Activated naive CD8-positive, alpha-beta T cell treated with anti-CD3 and anti-CD28 coated beads, Interleukin-2, amount 50 U/mL, for 24 hours (primary cell): ENCODE measurements at regions not wholly inside any gene's neighbourhood (a gene's known extent, or its start where the extent isn't known, plus 50 kb on each side); places are given as distances from the start of the nearest gene placed in this dataset.
"Not testable (repeated sequence)": the region's sequence is repeated elsewhere in the genome, so short reads cannot be mapped to it uniquely, and the experiment has no call there.

ENCODE experiments used
- ATAC-seq: fragments of 150-1000 bp; cut with Tn5 transposase; one replicate; pipeline ENCODE4 v1.10.0; 2021
- DNase-seq: peaks from one replicate; pipeline ENCODE4 v3.0.0; 2021
- H3K27ac Mint-ChIP-seq: one replicate; pipeline ENCODE4 v1.8.0; 2021; ENCODE audit warnings: mild to moderate bottlenecking, mixed read lengths
- H3K27me3 Mint-ChIP-seq: one replicate; pipeline ENCODE4 v1.8.0; 2021; ENCODE audit warnings: mixed read lengths
- H3K36me3 Mint-ChIP-seq: one replicate; pipeline ENCODE4 v1.8.0; 2021; ENCODE audit warnings: low read depth, mixed read lengths
- H3K4me1 Mint-ChIP-seq: one replicate; pipeline ENCODE4 v1.8.0; 2021; ENCODE audit warnings: mixed read lengths
- H3K4me3 Mint-ChIP-seq: one replicate; pipeline ENCODE4 v1.8.0; 2021; ENCODE audit warnings: mild to moderate bottlenecking, moderate library complexity, mixed read lengths
- H3K9me3 Mint-ChIP-seq: one replicate; pipeline ENCODE4 v1.8.0; 2021; ENCODE audit warnings: mixed read lengths

GRCh38 chr12:33248364-33248763 lies 191.3 kb downstream of the SYT10 start:
- Mint-ChIP-seq H3K4me1 (no peaks in the 10 kb centered on the region), H3K27me3 (no peaks in the 10 kb centered on the region), H3K27ac (no peak overlapping the region), H3K9me3 (peaks cover 5% of the 10 kb centered on the region), H3K4me3 (no peak overlapping the region), H3K36me3 (no peaks in the 10 kb centered on the region)
- DNase-seq (no peak), ATAC-seq (no peak)

GRCh38 chr12:33247625-33248024 lies 192.0 kb downstream of the SYT10 start:
- H3K4me3 Mint-ChIP-seq, result no peak overlapping the region
- no peaks in the 10 kb centered on the region for H3K4me1 Mint-ChIP-seq
- no peak overlapping the region for H3K27ac Mint-ChIP-seq
- H3K27me3 Mint-ChIP-seq, result no peaks in the 10 kb centered on the region
- H3K36me3 Mint-ChIP-seq, result no peaks in the 10 kb centered on the region
- ATAC-seq (no peak), DNase-seq (no peak)
- peaks cover 5% of the 10 kb centered on the region for H3K9me3 Mint-ChIP-seq

GRCh38 chr12:33245434-33245833 lies 194.2 kb downstream of the SYT10 start:
- H3K9me3 Mint-ChIP-seq, result peaks cover 5% of the 10 kb centered on the region
- no peaks in the 10 kb centered on the region for H3K4me1 Mint-ChIP-seq
- no peaks in the 10 kb centered on the region for H3K27me3 Mint-ChIP-seq
- H3K4me3 Mint-ChIP-seq, result no peak overlapping the region
- no peak overlapping the region for H3K27ac Mint-ChIP-seq
- H3K36me3 Mint-ChIP-seq, result no peaks in the 10 kb centered on the region
- ATAC-seq, result no peak
- no peak for DNase-seq

GRCh38 chr12:33226671-33227070 lies 212.9 kb downstream of the SYT10 start:
- H3K4me1 Mint-ChIP-seq, result no peaks in the 10 kb centered on the region
- ATAC-seq, result no peak

GRCh38 chr12:33223956-33224355 lies 215.7 kb downstream of the SYT10 start:
- Mint-ChIP-seq H3K27ac (no peak overlapping the region), H3K36me3 (no peaks in the 10 kb centered on the region), H3K4me1 (no peaks in the 10 kb centered on the region), H3K9me3 (peaks cover 36% of the 10 kb centered on the region), H3K4me3 (no peak overlapping the region), H3K27me3 (no peaks in the 10 kb centered on the region)
- DNase-seq (no peak), ATAC-seq (no peak)

More at GRCh38 chr12:33226671-33227070, 212.9 kb downstream of the SYT10 start:
- no peak for DNase-seq
- Mint-ChIP-seq H3K9me3 (peaks cover 22% of the 10 kb centered on the region), H3K4me3 (no peak overlapping the region), H3K36me3 (no peaks in the 10 kb centered on the region), H3K27ac (no peak overlapping the region), H3K27me3 (no peaks in the 10 kb centered on the region)

GRCh38 chr12:33222357-33222756 lies 217.3 kb downstream of the SYT10 start:
- H3K4me3 Mint-ChIP-seq, result no peak overlapping the region
- no peaks in the 10 kb centered on the region for H3K4me1 Mint-ChIP-seq
- no peak overlapping the region for H3K27ac Mint-ChIP-seq
- DNase-seq (no peak), ATAC-seq (no peak)
- H3K27me3 Mint-ChIP-seq, result no peaks in the 10 kb centered on the region
- peaks cover 38% of the 10 kb centered on the region for H3K9me3 Mint-ChIP-seq
- H3K36me3 Mint-ChIP-seq, result no peaks in the 10 kb centered on the region

GRCh38 chr12:33205981-33206380 lies 233.6 kb downstream of the SYT10 start:
- Mint-ChIP-seq H3K27me3 (no peaks in the 10 kb centered on the region), H3K4me1 (no peaks in the 10 kb centered on the region), H3K27ac (no peak overlapping the region), H3K36me3 (no peaks in the 10 kb centered on the region), H3K4me3 (no peak overlapping the region), H3K9me3 (peaks cover 11% of the 10 kb centered on the region)
- no peak for DNase-seq
- ATAC-seq, result no peak

GRCh38 chr12:33194389-33194788 lies 245.2 kb downstream of the SYT10 start:
- peaks cover 19% of the 10 kb centered on the region for H3K9me3 Mint-ChIP-seq
- not testable (repeated sequence) for H3K36me3 Mint-ChIP-seq, H3K4me1 Mint-ChIP-seq, H3K27me3 Mint-ChIP-seq, DNase-seq, H3K4me3 Mint-ChIP-seq, ATAC-seq, H3K27ac Mint-ChIP-seq

GRCh38 chr12:33192226-33192625 lies 247.4 kb downstream of the SYT10 start:
- Mint-ChIP-seq H3K4me1 (no peaks in the 10 kb centered on the region), H3K27ac (no peak overlapping the region), H3K27me3 (no peaks in the 10 kb centered on the region), H3K36me3 (peaks cover 2% of the 10 kb centered on the region), H3K9me3 (peaks cover 24% of the 10 kb centered on the region), H3K4me3 (no peak overlapping the region)
- no peak for ATAC-seq
- DNase-seq, result no peak

GRCh38 chr12:33187409-33187808 lies 252.2 kb downstream of the SYT10 start:
- Mint-ChIP-seq H3K4me1 (no peaks in the 10 kb centered on the region), H3K4me3 (no peak overlapping the region), H3K36me3 (peaks cover 2% of the 10 kb centered on the region), H3K27ac (no peak overlapping the region), H3K27me3 (no peaks in the 10 kb centered on the region), H3K9me3 (peaks cover 20% of the 10 kb centered on the region)
- ATAC-seq (no peak), DNase-seq (no peak)

- no peak for ATAC-seq
- H3K4me3 Mint-ChIP-seq, result no peak overlapping the region
- H3K9me3 Mint-ChIP-seq, result peaks cover 15% of the 10 kb centered on the region
- H3K36me3 Mint-ChIP-seq, result no peaks in the 10 kb centered on the region
- DNase-seq, result no peak
- H3K4me1 Mint-ChIP-seq, result no peaks in the 10 kb centered on the region
- H3K27me3 Mint-ChIP-seq, result peaks cover 2% of the 10 kb centered on the region
- no peak overlapping the region for H3K27ac Mint-ChIP-seq
These were observed 255.5 kb downstream of the SYT10 start for GRCh38 chr12:33184161-33184560.

- Mint-ChIP-seq H3K4me3 (no peak overlapping the region), H3K27ac (no peak overlapping the region), H3K27me3 (peaks cover 2% of the 10 kb centered on the region), H3K4me1 (no peaks in the 10 kb centered on the region), H3K36me3 (no peaks in the 10 kb centered on the region), H3K9me3 (peaks cover 11% of the 10 kb centered on the region)
- DNase-seq, result no peak
- no peak for ATAC-seq
These were observed 257.1 kb downstream of the SYT10 start for GRCh38 chr12:33182485-33182884.

- Mint-ChIP-seq H3K36me3 (no peaks in the 10 kb centered on the region), H3K4me3 (no peak overlapping the region), H3K9me3 (peaks cover 7% of the 10 kb centered on the region), H3K27ac (no peak overlapping the region), H3K4me1 (no peaks in the 10 kb centered on the region), H3K27me3 (peaks cover 2% of the 10 kb centered on the region)
- ATAC-seq, result no peak
- no peak for DNase-seq
These were observed 258.7 kb downstream of the SYT10 start for GRCh38 chr12:33180918-33181317.

GRCh38 chr12:33166260-33166659 lies 269.7 kb upstream of the PKP2 start:
- H3K27ac Mint-ChIP-seq, DNase-seq: not testable (repeated sequence)
- peaks cover 23% of the 10 kb centered on the region for H3K9me3 Mint-ChIP-seq

GRCh38 chr12:33156042-33156441 lies 259.5 kb upstream of the PKP2 start:
- Mint-ChIP-seq H3K9me3 (peaks cover 27% of the 10 kb centered on the region), H3K36me3 (no peaks in the 10 kb centered on the region), H3K4me3 (no peak overlapping the region), H3K27ac (no peak overlapping the region), H3K4me1 (no peaks in the 10 kb centered on the region), H3K27me3 (no peaks in the 10 kb centered on the region)
- DNase-seq (no peak), ATAC-seq (no peak)

More at GRCh38 chr12:33166260-33166659, 269.7 kb upstream of the PKP2 start:
- H3K27me3 Mint-ChIP-seq, H3K4me1 Mint-ChIP-seq, ATAC-seq, H3K4me3 Mint-ChIP-seq, H3K36me3 Mint-ChIP-seq: not testable (repeated sequence)

GRCh38 chr12:33147292-33147691 lies 250.7 kb upstream of the PKP2 start:
- H3K36me3 Mint-ChIP-seq, H3K27me3 Mint-ChIP-seq, DNase-seq, H3K4me1 Mint-ChIP-seq, H3K9me3 Mint-ChIP-seq, H3K4me3 Mint-ChIP-seq, ATAC-seq, H3K27ac Mint-ChIP-seq: not testable (repeated sequence)
